ENCODE measurements at regions not wholly inside any gene's neighbourhood (a gene's known extent, or its start where the extent isn't known, plus 50 kb on each side); places are given as distances from the start of the nearest gene placed in this dataset.

DNA sequence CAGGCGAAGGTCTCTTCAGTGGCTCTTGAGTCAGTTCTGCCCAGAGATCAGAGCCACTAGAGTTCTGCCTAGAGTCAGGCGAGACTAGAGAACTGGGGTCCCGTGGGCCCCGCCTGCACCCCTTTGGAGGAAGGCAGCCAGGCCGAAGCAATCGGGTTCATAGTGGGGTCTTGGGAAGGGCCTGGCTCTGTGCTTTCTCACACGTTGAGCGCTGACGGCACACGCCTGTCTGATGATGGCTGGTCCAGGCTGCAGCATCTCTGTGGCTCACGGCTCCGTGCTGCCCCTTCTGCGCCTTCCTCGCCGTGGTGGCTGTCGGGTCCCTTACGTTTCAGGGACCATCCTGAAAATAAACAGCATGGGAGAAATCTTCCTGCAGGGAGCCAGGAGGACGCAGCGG, 78.3 kb upstream of the RNU6ATAC start:
- no peak for DNase-seq (ENCODE audit: low read depth)
- H3K4me3 ChIP-seq (ENCODE audit: low read depth, low read length): no peak overlapping the region
- TF ChIP-seq, protein P1, sequence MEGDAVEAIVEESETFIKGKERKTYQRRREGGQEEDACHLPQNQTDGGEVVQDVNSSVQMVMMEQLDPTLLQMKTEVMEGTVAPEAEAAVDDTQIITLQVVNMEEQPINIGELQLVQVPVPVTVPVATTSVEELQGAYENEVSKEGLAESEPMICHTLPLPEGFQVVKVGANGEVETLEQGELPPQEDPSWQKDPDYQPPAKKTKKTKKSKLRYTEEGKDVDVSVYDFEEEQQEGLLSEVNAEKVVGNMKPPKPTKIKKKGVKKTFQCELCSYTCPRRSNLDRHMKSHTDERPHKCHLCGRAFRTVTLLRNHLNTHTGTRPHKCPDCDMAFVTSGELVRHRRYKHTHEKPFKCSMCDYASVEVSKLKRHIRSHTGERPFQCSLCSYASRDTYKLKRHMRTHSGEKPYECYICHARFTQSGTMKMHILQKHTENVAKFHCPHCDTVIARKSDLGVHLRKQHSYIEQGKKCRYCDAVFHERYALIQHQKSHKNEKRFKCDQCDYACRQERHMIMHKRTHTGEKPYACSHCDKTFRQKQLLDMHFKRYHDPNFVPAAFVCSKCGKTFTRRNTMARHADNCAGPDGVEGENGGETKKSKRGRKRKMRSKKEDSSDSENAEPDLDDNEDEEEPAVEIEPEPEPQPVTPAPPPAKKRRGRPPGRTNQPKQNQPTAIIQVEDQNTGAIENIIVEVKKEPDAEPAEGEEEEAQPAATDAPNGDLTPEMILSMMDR (IDR thresholded peaks at IDR 0.05; ENCODE audit: insufficient read depth, low read depth, low read length, missing control alignments): no peak

DNA sequence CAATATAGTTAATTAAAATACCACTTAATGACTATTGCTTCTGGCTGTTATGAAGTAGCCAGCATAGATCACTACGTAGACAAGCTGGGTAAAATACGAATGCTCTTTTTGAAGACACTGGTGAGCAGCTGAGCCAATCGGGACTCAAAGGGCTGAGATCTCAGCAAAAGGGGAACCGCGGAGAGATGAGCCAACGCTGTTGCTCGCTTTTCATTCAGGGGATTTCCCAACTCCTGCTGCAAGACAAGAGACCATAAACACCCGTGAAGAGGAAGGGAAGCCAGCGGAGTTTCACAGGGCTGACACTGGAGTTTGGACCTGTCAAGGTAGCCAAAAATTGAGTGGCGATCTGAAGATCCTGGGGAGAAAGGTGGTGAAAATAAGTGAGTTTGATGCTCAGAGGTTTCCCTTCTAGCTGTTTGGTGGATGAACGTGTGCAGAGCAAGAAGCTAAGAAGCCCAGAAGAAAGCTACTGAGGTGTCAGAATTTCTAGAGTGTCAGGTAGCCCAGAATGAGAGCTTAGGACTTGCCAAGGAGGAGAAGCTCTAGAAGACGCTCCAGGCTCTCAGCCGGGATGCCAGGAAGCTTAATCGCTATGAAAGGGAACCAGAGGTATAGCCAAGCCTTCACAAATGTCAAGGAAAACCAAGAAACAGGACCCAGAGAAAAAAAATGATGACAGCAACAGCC, 79.6 kb upstream of the RNU6ATAC start:
- DNase-seq (ENCODE audit: low read depth): peak; percentile 63
- TF ChIP-seq, protein P1 (IDR thresholded peaks at IDR 0.05; ENCODE audit: insufficient read depth, low read depth, low read length, missing control alignments): no peak
- H3K4me3 ChIP-seq (ENCODE audit: low read depth, low read length): no peak overlapping the region

DNA sequence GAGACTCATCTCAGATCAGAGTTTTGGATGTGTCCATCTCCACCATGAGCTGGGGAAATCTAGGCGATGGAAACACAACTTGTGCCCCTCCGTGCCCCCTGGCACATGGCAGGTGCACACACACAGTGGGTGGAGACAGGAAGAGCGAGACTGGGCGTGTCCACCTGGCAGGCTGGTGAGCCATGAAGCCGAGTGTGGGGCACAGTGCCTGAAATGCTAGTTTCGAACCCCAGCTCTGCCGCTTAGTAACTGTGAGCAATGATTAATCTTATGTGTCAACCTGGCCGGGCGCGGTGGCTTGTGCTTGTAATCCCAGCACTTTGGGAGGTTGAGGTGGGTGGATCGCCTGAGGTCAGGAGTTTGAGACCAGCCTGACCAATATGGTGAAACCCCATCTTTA, 80.8 kb upstream of the RNU6ATAC start:
- H3K4me3 ChIP-seq (ENCODE audit: low read depth, low read length): no peak overlapping the region
- TF ChIP-seq, protein P1 (IDR thresholded peaks at IDR 0.05; ENCODE audit: insufficient read depth, low read depth, low read length, missing control alignments): no peak
- no peak for DNase-seq (ENCODE audit: low read depth)

DNA sequence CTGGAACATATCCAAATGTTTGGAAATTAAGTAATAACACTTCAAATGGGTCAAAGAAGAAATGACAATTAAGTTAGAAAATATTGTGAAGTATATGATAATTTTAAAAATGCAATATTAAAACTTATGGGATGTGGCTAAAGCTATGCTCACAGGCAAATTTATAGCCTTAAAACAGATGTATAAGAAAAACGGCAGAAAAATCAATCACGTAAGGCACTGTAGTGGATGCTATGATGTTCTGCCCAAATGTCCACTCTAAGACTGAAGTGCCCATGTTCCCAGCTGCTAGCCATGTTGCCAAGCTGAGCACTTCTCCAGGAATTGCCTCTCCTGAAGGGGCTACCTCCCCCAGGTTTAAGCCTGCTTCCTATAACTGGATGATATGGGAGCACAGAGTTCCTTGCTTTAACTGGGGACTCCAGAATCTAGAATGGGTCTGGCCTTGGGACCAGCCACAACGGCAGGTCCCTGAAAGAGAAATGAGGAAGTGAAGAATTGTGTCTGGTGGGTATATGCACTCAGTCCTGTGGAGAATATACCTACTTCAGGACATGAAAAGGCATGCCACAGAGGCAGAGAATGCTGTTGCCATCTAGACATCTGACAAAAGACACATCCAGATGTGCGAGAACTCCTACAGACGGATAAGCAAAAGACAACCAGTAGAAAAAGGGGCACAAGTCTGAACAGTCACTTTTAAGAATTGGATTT, 78.2 kb upstream of the RXRA start:
- DNase-seq (ENCODE audit: low read depth): no peak
- TF ChIP-seq, protein P1 (IDR thresholded peaks at IDR 0.05; ENCODE audit: insufficient read depth, low read depth, low read length, missing control alignments): no peak
- H3K4me3 ChIP-seq (ENCODE audit: low read depth, low read length): no peak overlapping the region

DNA sequence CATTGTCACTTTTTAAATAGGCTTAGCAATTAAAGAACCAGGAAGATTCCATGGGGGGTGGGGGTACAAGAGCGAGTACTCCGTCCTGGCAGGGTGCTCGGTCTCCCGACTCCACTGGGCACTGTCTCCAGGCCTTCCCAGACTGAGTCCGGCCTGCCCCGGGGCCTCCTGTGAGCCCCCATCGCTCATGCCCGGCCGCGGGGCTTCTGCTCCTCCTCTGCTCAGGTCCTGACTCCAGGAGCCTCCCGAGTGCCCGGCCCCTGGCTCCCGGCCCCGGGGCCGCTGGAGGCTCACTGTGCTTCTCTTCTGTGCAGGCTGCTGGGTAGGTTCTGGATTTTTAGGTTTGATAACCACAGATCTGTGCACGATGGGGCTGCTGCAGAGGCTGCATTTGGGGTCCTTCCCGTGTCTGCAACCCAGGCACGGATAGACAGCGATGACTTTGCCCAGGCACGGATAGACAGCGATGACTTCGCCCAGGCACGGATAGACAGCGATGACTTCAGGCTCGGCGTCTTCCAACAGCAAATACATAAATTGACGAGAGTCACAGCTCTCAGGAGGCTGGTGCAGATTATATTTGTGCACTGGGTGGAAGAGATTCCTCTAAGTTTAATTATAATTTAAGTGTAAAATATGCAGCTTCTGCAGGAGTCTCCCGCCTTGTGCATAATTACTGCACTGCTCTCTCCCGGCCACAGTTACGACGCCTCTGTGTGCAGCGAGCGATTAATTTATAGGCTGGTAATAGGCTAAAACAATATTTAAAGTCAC, 74.8 kb upstream of the RXRA start:
- no peak for DNase-seq (ENCODE audit: low read depth)
- TF ChIP-seq, protein P1 (IDR thresholded peaks at IDR 0.05; ENCODE audit: insufficient read depth, low read depth, low read length, missing control alignments): no peak
- no peak overlapping the region for H3K4me3 ChIP-seq (ENCODE audit: low read depth, low read length)

DNA sequence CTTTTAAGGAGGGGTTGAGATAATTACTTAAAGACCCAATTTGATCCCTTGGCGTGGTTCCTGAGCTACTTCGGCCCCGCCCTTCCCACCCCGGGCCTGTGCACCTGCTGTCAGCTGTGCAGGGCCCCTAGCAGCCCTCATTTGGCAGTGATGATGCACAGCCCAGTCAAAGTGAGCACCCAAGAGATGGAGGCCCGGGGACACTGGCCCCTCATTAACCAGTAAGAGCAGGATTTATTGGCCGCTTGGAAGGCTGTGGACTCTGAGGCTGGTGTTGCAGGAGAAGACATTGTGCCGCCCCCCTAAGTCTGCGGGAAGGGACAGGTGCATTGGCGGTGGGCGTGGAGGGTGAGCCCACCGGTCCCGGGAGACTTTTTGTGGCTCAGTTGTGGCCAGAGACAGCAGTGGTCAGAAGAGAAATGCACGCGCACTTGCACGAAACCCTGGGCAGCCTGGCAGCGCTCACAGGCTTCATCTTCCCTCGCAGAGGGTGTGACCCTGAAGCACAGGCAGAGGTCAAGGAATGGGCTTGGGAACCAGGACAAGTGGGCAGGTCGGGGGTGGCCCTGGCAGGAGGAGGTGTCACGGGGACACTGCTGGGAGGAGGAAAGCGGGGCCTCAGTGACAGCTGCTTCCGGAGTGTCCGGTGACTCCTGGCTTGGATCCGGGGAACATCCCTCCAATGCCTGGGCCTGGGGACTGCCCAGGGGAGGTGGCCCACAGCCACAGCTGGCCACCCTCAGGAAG, 74.0 kb upstream of the RXRA start:
- no peak for DNase-seq (ENCODE audit: low read depth)
- no peak overlapping the region for H3K4me3 ChIP-seq (ENCODE audit: low read depth, low read length)
- TF ChIP-seq, protein P1 (IDR thresholded peaks at IDR 0.05; ENCODE audit: insufficient read depth, low read depth, low read length, missing control alignments): no peak

Measured in GM12865 (cell line).